Endothelial cell of umbilical vein (primary cell): ENCODE measurements at regions not wholly inside any gene's neighbourhood (a gene's known extent, or its start where the extent isn't known, plus 50 kb on each side); places are given as distances from the start of the nearest gene placed in this dataset.

ENCODE experiments used
- BruUV-seq: library from RNA; stranded (reverse); fragments of 400-500 nt; replicated peaks from 2 replicates; lab custom pipeline; 2021; lab: Mats Ljungman, UMichigan
- CTCF ChIA-PET: fragments of 300-600, 350-600 bp; sonication (Branson Sonifier 250); formaldehyde crosslinking; loops from one replicate; lab custom pipeline; 2021; ENCODE audit warnings: antibody characterized with exemption, inconsistent platforms; lab: Charles Lee
- POLR2A ChIA-PET: fragments of 300-600, 350-600 bp; sonication (Branson Sonifier 250); formaldehyde crosslinking; loops from one replicate; lab custom pipeline; 2021; ENCODE audit warnings: antibody characterized with exemption, inconsistent platforms; lab: Charles Lee
- DNase-seq: peaks from one replicate; pipeline ENCODE4 v3.0.0-alpha.2; 2011; ENCODE audit warnings: low read depth, low spot score
- FAIRE-seq: peaks from 2 replicates; lab custom pipeline; 2011; peaks lifted over from hg19 to GRCh38; lab: Jason Lieb, UNC
- H2AFZ ChIP-seq: 2 replicates; pipeline ENCODE4 v1.6.0; 2012; ENCODE audit warnings: low read depth, low read length, control low read depth, inconsistent platforms
- H3K27ac ChIP-seq: 2 replicates; pipeline ENCODE4 v1.5.1; 2011; ENCODE audit warnings: low read depth, mild to moderate bottlenecking, control low read depth, low read length, moderate library complexity; ENCODE audit not compliant: insufficient read depth
- H3K27me3 ChIP-seq, 2 experiments: 2 replicates each; pipeline versions ENCODE4 v1.6.0 to v1.6.1; 2011; ENCODE audit warnings: low read length in 2 of 2, mixed read lengths in 1 of 2; ENCODE audit not compliant: control insufficient read depth in 2 of 2, insufficient read depth in 2 of 2
- H3K36me3 ChIP-seq, 2 experiments: 2 replicates in 1 of 2; 3 replicates in 1 of 2; pipeline ENCODE4 v1.5.1; 2011; ENCODE audit warnings: low read length in 2 of 2, mild to moderate bottlenecking in 1 of 2, moderate library complexity in 1 of 2; ENCODE audit not compliant: control insufficient read depth in 2 of 2, insufficient read depth in 2 of 2; ENCODE audit errors: extremely low read depth in 1 of 2
- H3K4me1 ChIP-seq: 3 replicates; pipeline ENCODE4 v1.5.1; 2011; ENCODE audit warnings: mild to moderate bottlenecking, low read length; ENCODE audit not compliant: control insufficient read depth, insufficient read depth; ENCODE audit errors: extremely low read depth
- H3K4me2 ChIP-seq: 2 replicates; pipeline ENCODE4 v1.6.1; 2011; ENCODE audit warnings: low read length, control low read depth, mixed read lengths; ENCODE audit not compliant: insufficient read depth
- H3K4me3 ChIP-seq, 3 experiments: fragments of 200-600 bp in 1 of 3; sonication (generic), shearing (Covaris generic) in 1 of 3; replicated peaks in 1 of 3; 2 replicates each; pipeline ENCODE4 v1.5.1; 2011 to 2016; ENCODE audit warnings: control low read depth in 3 of 3, low read length in 3 of 3, mild to moderate bottlenecking in 2 of 3, inconsistent platforms in 1 of 3, low read depth in 1 of 3, moderate library complexity in 1 of 3; ENCODE audit not compliant: insufficient read depth in 1 of 3
- H3K79me2 ChIP-seq: 2 replicates; pipeline ENCODE4 v1.6.0; 2012; ENCODE audit warnings: low read length, inconsistent platforms; ENCODE audit not compliant: control insufficient read depth, insufficient read depth
- H3K9ac ChIP-seq: replicated peaks from 2 replicates; pipeline ENCODE3; 2011; ENCODE audit warnings: low read length, control low read depth; ENCODE audit not compliant: insufficient read depth; ENCODE audit errors: extremely low read depth
- H3K9me1 ChIP-seq: replicated peaks from 3 replicates; pipeline ENCODE4 v1.6.0; 2011; ENCODE audit warnings: mild to moderate bottlenecking, low read length; ENCODE audit not compliant: control insufficient read depth, insufficient read depth; ENCODE audit errors: extremely low read depth
- H3K9me3 ChIP-seq: replicated peaks from 2 replicates; pipeline ENCODE4 v1.5.1; 2012; ENCODE audit warnings: low read length, inconsistent platforms; ENCODE audit not compliant: control insufficient read depth, insufficient read depth
- H4K20me1 ChIP-seq: replicated peaks from 2 replicates; pipeline ENCODE3; 2011; ENCODE audit warnings: mild to moderate bottlenecking, low read length; ENCODE audit not compliant: control insufficient read depth, insufficient read depth; ENCODE audit errors: extremely low read depth
- CTCF ChIP-seq, 2 donors: IDR thresholded peaks; 1 replicate in 1 of 2; 2 replicates in 1 of 2; pipeline ENCODE4 v1.5.1; 2011; ENCODE audit warnings: low read length in 2 of 2, mild to moderate bottlenecking in 2 of 2, moderate library complexity in 2 of 2, control low read depth in 1 of 2, inconsistent platforms in 1 of 2, low read depth in 1 of 2; ENCODE audit not compliant: insufficient read depth in 1 of 2; ENCODE audit errors: extremely low read depth in 1 of 2
- EZH2 ChIP-seq: IDR thresholded peaks from 2 replicates; pipeline ENCODE4 v1.6.1; 2012; ENCODE audit warnings: borderline replicate concordance, low read depth, mild to moderate bottlenecking, moderate library complexity, low read length, inconsistent platforms; ENCODE audit not compliant: severe bottlenecking
- FOS ChIP-seq: IDR thresholded peaks from 2 replicates; pipeline ENCODE4 v1.6.1; 2011; ENCODE audit warnings: mild to moderate bottlenecking, low read length, moderate library complexity, borderline replicate concordance; ENCODE audit not compliant: insufficient read depth
- JUN ChIP-seq: IDR thresholded peaks from 2 replicates; pipeline ENCODE4 v1.6.1; 2011; ENCODE audit warnings: borderline replicate concordance, low read depth; ENCODE audit not compliant: insufficient read length, insufficient read depth
- MAX ChIP-seq: IDR thresholded peaks from 2 replicates; pipeline ENCODE4 v1.6.1; 2011; ENCODE audit not compliant: insufficient read depth, insufficient read length
- POLR2A ChIP-seq: IDR thresholded peaks from 2 replicates; pipeline ENCODE4 v1.6.1; 2012; ENCODE audit warnings: low read depth, mild to moderate bottlenecking, control low read depth, low read length
- POLR2AphosphoS5 ChIP-seq: IDR thresholded peaks from 2 replicates; pipeline ENCODE4 v1.6.1; 2012; ENCODE audit warnings: low read depth, mild to moderate bottlenecking, control low read depth, low read length, moderate library complexity; ENCODE audit not compliant: insufficient read depth
- dilution Hi-C: fragments of 300-500 bp; cut with MboI; formaldehyde crosslinking; loops from one replicate; pipeline ENCODE4 v1.15.0; 2019; ENCODE audit warnings: low sequenced_read_pairs; ENCODE audit not compliant: extremely low pct_ligation_motif_present
- intact Hi-C: fragments of 100-400 bp; cut with micrococcal nuclease; formaldehyde crosslinking; loops from one replicate; pipeline ENCODE4 v1.10.0; 2022

DNA sequence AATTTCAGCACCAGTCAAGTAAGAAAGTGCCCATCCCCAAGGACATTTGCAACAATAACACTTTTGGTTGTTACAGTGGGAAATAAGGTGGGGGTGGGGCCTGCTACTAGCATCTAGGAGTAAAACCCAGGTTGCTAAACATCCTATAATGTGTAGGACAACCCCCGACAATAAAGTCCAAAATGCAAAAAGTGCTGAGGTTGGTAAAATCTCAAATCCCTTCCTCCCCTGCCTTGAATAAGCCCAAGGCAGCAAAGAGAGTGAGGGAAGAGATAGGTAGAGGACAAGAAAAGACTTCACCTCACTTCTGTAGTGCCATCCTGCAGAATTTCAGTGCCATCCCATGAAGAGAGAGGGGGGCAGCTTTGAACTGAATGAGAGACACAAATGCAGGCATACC lies 117.5 kb upstream of the NIPBL start:
- H3K9me1 ChIP-seq, result no peaks in the 10 kb centered on the region
- H3K4me3 ChIP-seq, result no peak overlapping the region
- no peak overlapping the region for H3K4me2 ChIP-seq
- intact Hi-C loops, result no loop called here
- no TSS peak for BruUV-seq
- no peaks in the 10 kb centered on the region for H3K36me3 ChIP-seq
- no peak overlapping the region for H3K27ac ChIP-seq
- CTCF ChIA-PET, result interaction anchor here (1.6 kb wide), 1 partner anchor 13 kb away, joined by 4 read pairs; no protein-coding TSS in a partner anchor
- no peak for TF ChIP-seq POLR2A
- no peak for TF ChIP-seq FOS
- TF ChIP-seq POLR2AphosphoS5, result no peak
- TF ChIP-seq JUN, result no peak
- no peak for TF ChIP-seq CTCF (IDR thresholded peaks at IDR 0.05; ENCODE audit: extremely low read depth in 1 of 2, insufficient read depth in 1 of 2, low read depth in 1 of 2, low read length in 2 of 2)
- no peak for TF ChIP-seq EZH2
- no peak for TF ChIP-seq MAX
- POLR2A ChIA-PET, result no interaction called here
- no peaks in the 10 kb centered on the region for H3K4me1 ChIP-seq
- dilution Hi-C loops, result no loop called here
- no peak overlapping the region for H2AFZ ChIP-seq
- no peaks in the 10 kb centered on the region for H3K9me3 ChIP-seq
- no peak overlapping the region for H3K9ac ChIP-seq
- no peak for FAIRE-seq
- no peaks in the 10 kb centered on the region for H3K79me2 ChIP-seq
- no peaks in the 10 kb centered on the region for H4K20me1 ChIP-seq
- DNase-seq, result no peak
- peaks cover 4 to 12% of the 10 kb centered on the region in 2 experiments for H3K27me3 ChIP-seq
